ENCODE measurements at regions not wholly inside any gene's neighbourhood (a gene's known extent, or its start where the extent isn't known, plus 50 kb on each side); places are given as distances from the start of the nearest gene placed in this dataset.

DNA sequence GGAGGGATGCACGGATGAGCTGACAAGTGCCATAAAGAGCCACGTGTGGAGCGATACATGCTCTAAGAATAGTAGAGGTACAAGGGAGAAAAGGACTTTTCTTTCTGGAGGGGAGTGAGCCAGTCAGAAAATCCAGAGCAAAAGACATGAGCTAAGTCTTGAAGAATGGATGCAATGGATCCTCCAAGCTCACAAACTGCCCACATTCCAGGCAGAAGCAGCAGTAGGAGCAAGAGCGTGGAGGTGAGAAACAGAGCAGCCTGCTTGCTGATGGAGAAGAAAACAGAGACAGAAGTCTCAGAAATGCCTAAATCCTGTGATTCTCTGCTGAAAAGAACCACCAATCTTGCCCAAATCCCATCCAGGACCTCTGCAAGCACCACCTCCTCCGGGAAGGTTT lies 78.2 kb upstream of the RALGPS2 start:
- TF ChIP-seq POLR2A (IDR thresholded peaks at IDR 0.05; ENCODE audit: borderline replicate concordance, extremely low read depth, insufficient read depth, insufficient read length) = no peak
- no peak for TF ChIP-seq CTCF (IDR thresholded peaks at IDR 0.05 in 2 of 3, conservative IDR thresholded peaks at IDR 0.05 in 1 of 3; ENCODE audit: borderline replicate concordance in 1 of 3, insufficient read depth in 1 of 3, low read depth in 2 of 3, low read length in 2 of 3)
- TF ChIP-seq ATF3 (IDR thresholded peaks at IDR 0.05) = no peak
- TF ChIP-seq EZH2phosphoT487 (IDR thresholded peaks at IDR 0.05; ENCODE audit: borderline replicate concordance) = no peak
- no peak for TF ChIP-seq POLR2AphosphoS5 (IDR thresholded peaks at IDR 0.05; ENCODE audit: low read depth, low read length)
